ENCODE measurements at regions not wholly inside any gene's neighbourhood (a gene's known extent, or its start where the extent isn't known, plus 50 kb on each side); places are given as distances from the start of the nearest gene placed in this dataset.
A peak's percentile ranks its signal among the peaks of the same experiment; 100 is the strongest.
"Not testable (repeated sequence)": the region's sequence is repeated elsewhere in the genome, so short reads cannot be mapped to it uniquely, and the experiment has no call there.

DNA sequence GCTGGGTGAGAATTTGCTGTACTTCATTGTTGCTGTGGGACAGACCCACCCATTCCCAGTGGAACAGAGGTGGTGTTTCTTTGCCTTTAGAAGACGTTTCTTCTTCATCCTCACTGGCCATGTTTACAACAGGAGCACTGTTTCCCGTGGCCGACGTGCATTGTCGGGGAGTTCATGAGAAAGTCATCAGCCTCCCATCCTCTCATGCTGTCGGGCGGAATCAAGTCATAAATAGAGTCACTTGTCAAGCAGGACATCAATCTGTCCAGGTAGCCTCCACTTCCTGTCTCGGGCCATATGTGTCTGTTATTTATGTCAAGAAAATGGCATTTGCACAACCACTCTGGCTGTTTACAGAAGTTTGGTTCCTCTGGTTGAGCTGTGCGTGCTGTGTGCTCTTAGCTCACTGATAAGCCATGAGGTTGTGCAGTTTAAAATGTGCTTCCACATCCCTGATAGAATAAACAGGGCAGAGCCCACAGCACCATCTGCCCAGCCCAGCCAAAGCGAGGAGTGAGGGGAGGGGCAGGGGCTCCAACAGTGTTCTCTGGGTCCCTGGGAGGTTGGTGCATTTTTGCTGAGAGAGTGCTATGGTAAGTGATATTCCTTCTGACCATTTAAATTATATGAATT is 401.9 kb upstream of the IRX2 start:
- H3K79me2 ChIP-seq (ENCODE audit: insufficient read depth, low read length) = no peaks in the 10 kb centered on the region
- no peak overlapping the region for H3K9ac ChIP-seq (ENCODE audit: insufficient read depth, low read length, poor library complexity, severe bottlenecking)
- no peak overlapping the region for H3K4me2 ChIP-seq (replicated peaks; ENCODE audit: extremely low read depth, low read length, poor library complexity, severe bottlenecking)
- H3K27ac Mint-ChIP-seq = no peak overlapping the region
- no peaks in the 10 kb centered on the region for H3K36me3 ChIP-seq (replicated peaks in 1 of 2; ENCODE audit: control insufficient read depth in 1 of 2, insufficient read depth in 2 of 2, low read length in 2 of 2)
- no peak overlapping the region for H3K4me3 ChIP-seq (replicated peaks in 1 of 3; ENCODE audit: low read depth in 2 of 3, low read length in 3 of 3)
- no peaks in the 10 kb centered on the region for H3K36me3 Mint-ChIP-seq
- no peak overlapping the region for H3K4me3 Mint-ChIP-seq
- peaks cover 3 to 21% (median 14%) of the 10 kb centered on the region in 7 donors for H3K9me3 Mint-ChIP-seq
- 28% methylated on average over 8 of the region's 10 CpGs for WGBS (ENCODE audit: insufficient coverage)
- no peak overlapping the region for H3K27ac ChIP-seq (ENCODE audit: low read depth in 1 of 2, low read length in 2 of 2)
- peaks cover 0 to 27% of the 10 kb centered on the region in 2 donors for H3K9me3 ChIP-seq (replicated peaks in 1 of 2; ENCODE audit: control insufficient read depth in 1 of 2, insufficient read depth in 1 of 2, low read length in 2 of 2)
- intact Hi-C loops (cut with micrococcal nuclease) = no loop called here
- H3K27me3 Mint-ChIP-seq (ENCODE audit: low read depth in 3 of 3) = peaks cover 2% of the 10 kb centered on the region in 3 donors
- no peaks in the 10 kb centered on the region for H3K4me1 Mint-ChIP-seq
- no peak for DNase-seq
- no peaks in the 10 kb centered on the region for H3K4me1 ChIP-seq (ENCODE audit: control insufficient read depth in 1 of 2, insufficient read depth in 2 of 2, low read length in 2 of 2)
- no peaks in the 10 kb centered on the region for H4K20me1 ChIP-seq (ENCODE audit: insufficient read depth, low read length)
- H2AFZ ChIP-seq (ENCODE audit: insufficient read depth, low read depth, low read length, poor library complexity, severe bottlenecking) = no peak overlapping the region
- TF ChIP-seq, protein P1, sequence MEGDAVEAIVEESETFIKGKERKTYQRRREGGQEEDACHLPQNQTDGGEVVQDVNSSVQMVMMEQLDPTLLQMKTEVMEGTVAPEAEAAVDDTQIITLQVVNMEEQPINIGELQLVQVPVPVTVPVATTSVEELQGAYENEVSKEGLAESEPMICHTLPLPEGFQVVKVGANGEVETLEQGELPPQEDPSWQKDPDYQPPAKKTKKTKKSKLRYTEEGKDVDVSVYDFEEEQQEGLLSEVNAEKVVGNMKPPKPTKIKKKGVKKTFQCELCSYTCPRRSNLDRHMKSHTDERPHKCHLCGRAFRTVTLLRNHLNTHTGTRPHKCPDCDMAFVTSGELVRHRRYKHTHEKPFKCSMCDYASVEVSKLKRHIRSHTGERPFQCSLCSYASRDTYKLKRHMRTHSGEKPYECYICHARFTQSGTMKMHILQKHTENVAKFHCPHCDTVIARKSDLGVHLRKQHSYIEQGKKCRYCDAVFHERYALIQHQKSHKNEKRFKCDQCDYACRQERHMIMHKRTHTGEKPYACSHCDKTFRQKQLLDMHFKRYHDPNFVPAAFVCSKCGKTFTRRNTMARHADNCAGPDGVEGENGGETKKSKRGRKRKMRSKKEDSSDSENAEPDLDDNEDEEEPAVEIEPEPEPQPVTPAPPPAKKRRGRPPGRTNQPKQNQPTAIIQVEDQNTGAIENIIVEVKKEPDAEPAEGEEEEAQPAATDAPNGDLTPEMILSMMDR (IDR thresholded peaks at IDR 0.05) = no peak
- H3K27me3 ChIP-seq (ENCODE audit: control insufficient read depth in 2 of 2, insufficient read depth in 2 of 2, low read length in 2 of 2) = no peaks in the 10 kb centered on the region

DNA sequence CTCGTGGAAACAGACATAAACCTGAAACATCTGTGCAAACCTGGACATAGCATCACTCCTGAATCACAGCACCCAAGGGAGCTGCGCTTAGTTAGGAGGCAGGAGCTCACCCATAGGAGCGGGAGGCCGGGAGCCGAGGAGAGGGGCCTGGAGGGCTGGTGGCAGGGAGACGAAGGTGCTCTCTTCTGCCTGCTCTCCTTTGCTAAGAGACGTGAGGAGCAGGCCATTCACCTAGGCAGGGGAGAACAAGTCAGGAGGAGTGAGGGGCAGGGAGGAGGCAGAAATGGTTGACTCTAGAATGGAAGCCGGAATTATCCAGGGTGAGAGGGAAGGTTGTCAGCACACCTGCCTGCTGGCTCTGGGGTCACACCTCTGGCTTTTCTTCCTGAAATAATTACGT is 398.4 kb upstream of the IRX2 start:
- H3K4me3 Mint-ChIP-seq = no peak overlapping the region

DNA sequence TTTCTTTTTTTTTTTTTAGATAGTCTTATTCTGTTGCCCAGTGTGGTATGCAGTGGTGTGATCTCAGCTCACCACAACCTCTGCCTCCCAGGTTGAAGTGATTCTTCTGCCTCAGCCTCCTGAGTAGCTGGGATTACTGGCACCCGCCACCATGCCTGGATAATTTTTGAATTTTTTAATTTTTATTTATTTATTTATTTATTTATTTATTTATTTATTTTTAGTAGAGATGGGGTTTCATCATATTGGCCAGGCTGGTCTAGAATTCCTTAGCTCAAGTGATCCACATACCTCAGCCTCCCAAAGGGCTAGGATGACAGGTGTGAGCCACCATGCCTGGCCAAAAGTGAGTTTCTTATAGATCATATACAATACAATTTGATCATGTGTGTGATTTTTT is 395.9 kb upstream of the IRX2 start:
- intact Hi-C loops (cut with micrococcal nuclease); DNase-seq; H3K4me3 ChIP-seq (replicated peaks in 1 of 3; ENCODE audit: low read depth in 2 of 3, low read length in 3 of 3); H3K9ac ChIP-seq (ENCODE audit: insufficient read depth, low read length, poor library complexity, severe bottlenecking); H2AFZ ChIP-seq (ENCODE audit: insufficient read depth, low read depth, low read length, poor library complexity, severe bottlenecking); H3K79me2 ChIP-seq (ENCODE audit: insufficient read depth, low read length); H3K4me1 Mint-ChIP-seq; H3K4me1 ChIP-seq (ENCODE audit: control insufficient read depth in 1 of 2, insufficient read depth in 2 of 2, low read length in 2 of 2); H3K4me2 ChIP-seq (replicated peaks; ENCODE audit: extremely low read depth, low read length, poor library complexity, severe bottlenecking); H3K27me3 Mint-ChIP-seq (ENCODE audit: low read depth in 3 of 3); H4K20me1 ChIP-seq (ENCODE audit: insufficient read depth, low read length); H3K4me3 Mint-ChIP-seq; H3K36me3 Mint-ChIP-seq; H3K36me3 ChIP-seq (replicated peaks in 1 of 2; ENCODE audit: control insufficient read depth in 1 of 2, insufficient read depth in 2 of 2, low read length in 2 of 2); H3K27ac Mint-ChIP-seq; H3K27ac ChIP-seq (ENCODE audit: low read depth in 1 of 2, low read length in 2 of 2); H3K27me3 ChIP-seq (ENCODE audit: control insufficient read depth in 2 of 2, insufficient read depth in 2 of 2, low read length in 2 of 2): not testable (repeated sequence)
- H3K9me3 Mint-ChIP-seq = peaks cover under 1 to 18% (median 13%) of the 10 kb centered on the region in 7 donors
- WGBS (ENCODE audit: insufficient coverage) = no CpG with 5 or more reads among the region's 1 CpG
- peaks cover 0 to 29% of the 10 kb centered on the region in 2 donors for H3K9me3 ChIP-seq (replicated peaks in 1 of 2; ENCODE audit: control insufficient read depth in 1 of 2, insufficient read depth in 1 of 2, low read length in 2 of 2)

More for the DNA sequence above, 398.4 kb upstream of the IRX2 start:
- no peaks in the 10 kb centered on the region for H3K4me1 ChIP-seq (ENCODE audit: control insufficient read depth in 1 of 2, insufficient read depth in 2 of 2, low read length in 2 of 2)
- no peak for DNase-seq
- no peak overlapping the region for H3K4me3 ChIP-seq (replicated peaks in 1 of 3; ENCODE audit: low read depth in 2 of 3, low read length in 3 of 3)
- intact Hi-C loops (cut with micrococcal nuclease) = no loop called here
- H3K9me3 ChIP-seq (replicated peaks in 1 of 2; ENCODE audit: control insufficient read depth in 1 of 2, insufficient read depth in 1 of 2, low read length in 2 of 2) = peaks cover 0 to 24% of the 10 kb centered on the region in 2 donors
- H3K4me2 ChIP-seq (replicated peaks; ENCODE audit: extremely low read depth, low read length, poor library complexity, severe bottlenecking) = no peak overlapping the region
- Mint-ChIP-seq H3K9me3 (peaks cover 3 to 21% (median 13%) of the 10 kb centered on the region in 7 donors), H3K4me1 (no peaks in the 10 kb centered on the region), H3K36me3 (no peaks in the 10 kb centered on the region), H3K27me3 (ENCODE audit: low read depth in 3 of 3) (peaks cover 2% of the 10 kb centered on the region in 3 donors), H3K27ac (peak overlapping the region in 1 of 7 donors; percentile 69)
- no peak overlapping the region for H2AFZ ChIP-seq (ENCODE audit: insufficient read depth, low read depth, low read length, poor library complexity, severe bottlenecking)
- 90% methylated on average over 5 of the region's 9 CpGs for WGBS (ENCODE audit: insufficient coverage)
- H4K20me1 ChIP-seq (ENCODE audit: insufficient read depth, low read length) = no peaks in the 10 kb centered on the region
- H3K36me3 ChIP-seq (replicated peaks in 1 of 2; ENCODE audit: control insufficient read depth in 1 of 2, insufficient read depth in 2 of 2, low read length in 2 of 2) = no peaks in the 10 kb centered on the region
- no peak overlapping the region for H3K9ac ChIP-seq (ENCODE audit: insufficient read depth, low read length, poor library complexity, severe bottlenecking)
- H3K79me2 ChIP-seq (ENCODE audit: insufficient read depth, low read length) = no peaks in the 10 kb centered on the region
- no peaks in the 10 kb centered on the region for H3K27me3 ChIP-seq (ENCODE audit: control insufficient read depth in 2 of 2, insufficient read depth in 2 of 2, low read length in 2 of 2)
- no peak overlapping the region for H3K27ac ChIP-seq (ENCODE audit: low read depth in 1 of 2, low read length in 2 of 2)
- TF ChIP-seq, protein P1 (IDR thresholded peaks at IDR 0.05) = no peak
